ENCODE measurements at regions not wholly inside any gene's neighbourhood (a gene's known extent, or its start where the extent isn't known, plus 50 kb on each side); places are given as distances from the start of the nearest gene placed in this dataset.

- TF ChIP-seq POLR2A (IDR thresholded peaks at IDR 0.05): no peak
- no peak for TF ChIP-seq CTCF (IDR thresholded peaks at IDR 0.05)
Measured at GRCh38 chr12:82574191-82574590, 112.5 kb upstream of the TMTC2 start.
